Nucleus accumbens (tissue), 56 donors: ENCODE measurements at regions not wholly inside any gene's neighbourhood (a gene's known extent, or its start where the extent isn't known, plus 50 kb on each side); places are given as distances from the start of the nearest gene placed in this dataset.

Source experiments
- DNase-seq, 56 donors: peaks; one replicate each; lab custom pipeline; 2025; lab: John Stamatoyannopoulos, UW

DNA sequence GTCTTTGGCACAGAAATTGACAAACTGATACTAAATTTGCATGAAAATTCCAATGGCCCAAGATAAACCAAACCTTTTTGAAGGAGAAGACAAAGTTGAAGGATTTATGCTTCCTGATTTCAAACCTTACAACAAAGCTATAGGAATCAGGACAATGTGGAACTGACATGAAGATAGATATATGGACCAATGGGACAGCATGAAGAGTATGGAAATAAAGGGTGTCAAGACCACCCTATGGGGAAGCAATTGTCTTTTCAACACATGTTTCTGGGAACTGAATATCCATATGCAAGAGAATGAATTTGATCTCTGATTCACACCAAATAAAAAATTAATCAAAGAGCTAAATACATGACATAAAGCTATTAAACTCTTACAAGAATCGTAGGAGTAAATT lies 77.2 kb upstream of the ADARB2 start:
- DNase-seq = no peak

- peak in 29 of 56 donors; percentile 3 to 74 (median 29) for DNase-seq
Observed at GRCh38 chr10:1809139-1809741, 71.9 kb upstream of the ADARB2 start.

DNA sequence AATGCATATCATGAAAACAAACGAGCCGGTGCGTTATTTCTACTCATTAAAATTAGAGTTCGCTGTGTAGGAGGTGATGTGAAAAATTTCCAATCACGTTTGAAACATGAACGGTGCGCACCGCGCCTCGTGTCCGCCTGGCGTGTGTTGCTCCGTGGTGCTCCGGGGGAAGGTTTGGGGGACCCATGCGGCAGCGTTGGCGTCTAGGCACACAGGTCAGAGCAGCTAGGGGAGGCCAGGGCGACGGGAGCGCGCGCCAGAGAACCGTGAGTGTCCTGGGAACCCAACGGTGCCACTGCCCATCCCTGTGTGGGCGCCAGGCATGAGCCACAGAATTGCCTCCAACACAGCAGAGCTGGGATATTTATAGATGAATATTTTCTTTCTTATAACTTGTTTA lies 70.6 kb upstream of the ADARB2 start:
- no peak for DNase-seq

DNA sequence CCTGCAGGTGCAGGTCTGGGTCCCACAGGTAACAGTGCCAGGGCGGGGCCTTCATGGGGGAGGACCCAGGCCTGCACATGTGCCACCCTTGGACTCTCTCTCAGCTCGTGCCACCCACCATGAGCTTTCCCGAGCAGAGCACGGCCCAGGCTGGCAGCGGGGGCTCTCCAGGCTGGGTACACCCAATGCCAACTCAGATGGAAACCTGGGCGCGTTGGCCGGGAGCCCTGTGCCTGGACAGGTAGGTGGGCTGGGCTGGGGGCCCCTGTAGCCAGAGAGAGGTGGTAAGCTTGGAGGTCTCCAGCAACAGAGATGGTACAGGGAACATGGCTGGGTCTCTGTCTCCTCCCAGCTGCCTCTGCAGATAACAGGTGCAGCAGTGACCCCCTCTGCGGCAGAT lies 69.9 kb upstream of the ADARB2 start:
- no peak for DNase-seq

DNA sequence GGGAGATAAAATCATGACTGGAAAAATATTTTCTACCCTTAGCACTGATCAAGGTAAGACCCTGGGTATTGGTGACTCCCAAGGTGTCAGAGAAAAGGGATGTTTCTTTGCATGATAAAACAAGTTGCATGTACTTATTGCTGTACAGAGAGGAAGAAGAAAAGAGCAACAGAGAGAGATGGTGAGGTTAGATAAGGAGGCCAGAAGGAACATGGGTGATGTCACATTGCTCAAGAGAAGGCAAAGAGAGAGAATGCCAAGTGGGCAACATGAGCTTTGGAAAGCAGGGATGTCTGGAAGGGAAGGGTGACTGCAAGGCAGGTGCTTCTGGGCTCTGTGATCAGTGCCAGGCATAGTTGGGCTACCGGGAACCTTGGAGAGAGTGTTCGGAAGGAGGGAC lies 65.1 kb upstream of the ADARB2 start:
- DNase-seq = no peak

DNA sequence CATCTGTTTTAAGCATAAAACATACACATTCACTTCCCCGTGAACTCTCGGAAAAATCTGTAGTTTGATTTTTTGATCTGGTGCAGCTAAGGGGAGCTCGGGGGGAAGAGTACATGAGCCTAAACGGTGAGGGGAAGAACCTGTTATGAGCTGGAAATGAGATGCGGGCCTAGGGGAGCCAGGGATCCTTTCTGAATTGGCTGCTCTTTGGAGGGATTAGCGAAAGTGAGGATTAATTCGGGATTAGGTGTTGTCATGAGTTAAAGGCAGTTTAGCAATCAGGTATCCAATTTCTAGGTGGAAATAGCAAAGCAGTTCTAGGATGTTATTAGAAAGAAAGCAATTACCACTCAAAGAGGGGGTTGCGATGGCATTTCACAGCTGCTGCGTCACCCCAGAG lies 51.1 kb upstream of the ADARB2 start:
- DNase-seq = no peak
